Tibial artery (tissue), 4 donors: ENCODE measurements at regions not wholly inside any gene's neighbourhood (a gene's known extent, or its start where the extent isn't known, plus 50 kb on each side); places are given as distances from the start of the nearest gene placed in this dataset.

Experiments used
- DNase-seq, 2 donors: peaks; one replicate each; pipeline ENCODE4 v3.0.0-alpha.2; 2019
- H3K27ac ChIP-seq, 2 donors: fragments of 200-600 bp; sonication (generic) in 1 of 2; 1 replicate in 1 of 2; 2 replicates in 1 of 2; pipeline ENCODE4 v1.5.1; 2018 to 2019; ENCODE audit warnings: mild to moderate bottlenecking in 1 of 2
- H3K27me3 ChIP-seq, 2 donors: fragments of 200-600 bp; sonication (generic) in 1 of 2; one replicate each; pipeline versions ENCODE4 v1.5.1 to v1.6.0; 2016 to 2019
- H3K36me3 ChIP-seq, 3 donors: fragments of 200-600 bp; sonication (generic) in 2 of 3; one replicate each; pipeline ENCODE4 v1.5.1; 2016 to 2019; ENCODE audit warnings: mild to moderate bottlenecking in 2 of 3
- H3K4me1 ChIP-seq, 4 donors: fragments of 200-600 bp; sonication (generic) in 2 of 4; 1 replicate in 3 of 4; 2 replicates in 1 of 4; pipeline ENCODE4 v1.5.1; 2016 to 2019
- H3K4me3 ChIP-seq, 2 donors: fragments of 200-600 bp; sonication (generic) in 1 of 2; 1 replicate in 1 of 2; 2 replicates in 1 of 2; pipeline ENCODE4 v1.5.1; 2018 to 2019; ENCODE audit warnings: mild to moderate bottlenecking in 2 of 2
- H3K9me3 ChIP-seq, 3 donors: fragments of 200-600 bp; sonication (generic) in 1 of 3; one replicate each; pipeline ENCODE4 v1.5.1; 2016 to 2019
- intact Hi-C: fragments of 100-400 bp; cut with DNase I; formaldehyde crosslinking; loops from one replicate; pipeline ENCODE4 v1.15.0; 2023; ENCODE audit warnings: low total_unique reads
- TF ChIP-seq, protein P1 (sequence below), 2 experiments: fragments of 200-600 bp in 1 of 2; fragments of 450-650 bp in 1 of 2; IDR thresholded peaks; one replicate each; pipeline ENCODE4 v1.5.1; 2017 to 2019; ENCODE audit warnings: antibody characterized with exemption in 2 of 2, mild to moderate bottlenecking in 1 of 2, moderate library complexity in 1 of 2

DNA sequence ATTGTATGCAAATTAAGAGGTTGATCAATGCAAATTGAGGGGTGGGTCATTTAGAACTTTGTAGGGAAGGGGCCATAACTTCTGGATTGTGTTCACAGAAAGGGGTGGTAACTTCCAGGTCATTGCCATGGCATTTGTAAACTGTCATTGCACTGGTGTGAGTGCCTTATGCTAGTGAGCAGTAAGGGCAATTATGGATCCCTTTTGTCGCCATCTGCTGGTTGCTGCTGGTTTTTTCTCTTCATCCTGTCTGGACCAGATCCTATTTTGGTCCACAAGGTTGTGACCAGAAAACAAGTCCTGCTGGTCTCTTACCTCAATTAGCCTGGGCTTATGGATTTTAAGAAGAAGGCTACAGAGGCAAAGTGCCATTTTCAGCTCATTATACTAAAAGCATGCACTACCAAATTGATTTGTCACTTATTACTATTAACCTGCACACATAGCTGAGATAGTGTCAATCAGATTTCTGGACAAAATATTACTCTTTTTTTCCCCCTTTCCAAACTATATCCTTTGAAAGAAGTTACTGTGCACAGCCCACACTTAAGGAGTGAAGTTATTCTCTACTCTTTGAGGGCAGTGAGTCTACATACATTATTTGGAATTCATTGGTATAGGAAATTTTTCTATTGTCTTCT lies 196.2 kb downstream of the ZC3H11B start:
- TF ChIP-seq, protein P1, sequence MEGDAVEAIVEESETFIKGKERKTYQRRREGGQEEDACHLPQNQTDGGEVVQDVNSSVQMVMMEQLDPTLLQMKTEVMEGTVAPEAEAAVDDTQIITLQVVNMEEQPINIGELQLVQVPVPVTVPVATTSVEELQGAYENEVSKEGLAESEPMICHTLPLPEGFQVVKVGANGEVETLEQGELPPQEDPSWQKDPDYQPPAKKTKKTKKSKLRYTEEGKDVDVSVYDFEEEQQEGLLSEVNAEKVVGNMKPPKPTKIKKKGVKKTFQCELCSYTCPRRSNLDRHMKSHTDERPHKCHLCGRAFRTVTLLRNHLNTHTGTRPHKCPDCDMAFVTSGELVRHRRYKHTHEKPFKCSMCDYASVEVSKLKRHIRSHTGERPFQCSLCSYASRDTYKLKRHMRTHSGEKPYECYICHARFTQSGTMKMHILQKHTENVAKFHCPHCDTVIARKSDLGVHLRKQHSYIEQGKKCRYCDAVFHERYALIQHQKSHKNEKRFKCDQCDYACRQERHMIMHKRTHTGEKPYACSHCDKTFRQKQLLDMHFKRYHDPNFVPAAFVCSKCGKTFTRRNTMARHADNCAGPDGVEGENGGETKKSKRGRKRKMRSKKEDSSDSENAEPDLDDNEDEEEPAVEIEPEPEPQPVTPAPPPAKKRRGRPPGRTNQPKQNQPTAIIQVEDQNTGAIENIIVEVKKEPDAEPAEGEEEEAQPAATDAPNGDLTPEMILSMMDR (IDR thresholded peaks at IDR 0.05) = peak; percentile 43 to 59
- no peaks in the 10 kb centered on the region for H3K36me3 ChIP-seq
- no peaks in the 10 kb centered on the region for H3K27me3 ChIP-seq
- intact Hi-C loops = loop anchor here (10.0 kb wide), 1 partner anchor 1082 kb away; no protein-coding TSS in a partner anchor
- H3K4me1 ChIP-seq = no peaks in the 10 kb centered on the region
- no peak overlapping the region for H3K4me3 ChIP-seq
- peak in 1 of 2 donors; percentile 54 for DNase-seq
- H3K9me3 ChIP-seq = no peaks in the 10 kb centered on the region
- no peak overlapping the region for H3K27ac ChIP-seq

DNA sequence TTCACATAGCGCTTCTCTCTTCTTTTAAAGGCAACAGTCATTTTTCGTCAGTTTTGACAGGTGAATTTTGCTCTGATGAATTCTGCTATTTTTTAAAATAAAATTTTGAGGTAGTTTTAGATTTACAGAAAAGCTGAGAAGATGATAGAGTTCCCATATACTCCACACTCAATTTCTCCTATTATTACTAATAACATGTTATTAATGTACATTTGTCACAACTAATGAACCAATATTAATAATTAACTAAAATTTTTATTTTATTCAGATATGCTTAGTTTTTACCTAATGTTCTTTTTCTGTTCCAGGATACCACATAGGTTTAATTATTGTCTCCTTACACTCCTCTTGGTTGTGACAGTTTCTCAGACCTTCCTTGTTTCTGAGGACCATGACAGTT lies 197.0 kb downstream of the ZC3H11B start:
- H3K27ac ChIP-seq = no peak overlapping the region
- no peaks in the 10 kb centered on the region for H3K27me3 ChIP-seq
- H3K36me3 ChIP-seq = no peaks in the 10 kb centered on the region
- DNase-seq = no peak
- intact Hi-C loops = loop anchor here (10.0 kb wide), 1 partner anchor 1081 kb away; no protein-coding TSS in a partner anchor
- H3K9me3 ChIP-seq = no peaks in the 10 kb centered on the region
- H3K4me3 ChIP-seq = no peak overlapping the region
- TF ChIP-seq, protein P1 (IDR thresholded peaks at IDR 0.05) = no peak
- H3K4me1 ChIP-seq = no peaks in the 10 kb centered on the region

DNA sequence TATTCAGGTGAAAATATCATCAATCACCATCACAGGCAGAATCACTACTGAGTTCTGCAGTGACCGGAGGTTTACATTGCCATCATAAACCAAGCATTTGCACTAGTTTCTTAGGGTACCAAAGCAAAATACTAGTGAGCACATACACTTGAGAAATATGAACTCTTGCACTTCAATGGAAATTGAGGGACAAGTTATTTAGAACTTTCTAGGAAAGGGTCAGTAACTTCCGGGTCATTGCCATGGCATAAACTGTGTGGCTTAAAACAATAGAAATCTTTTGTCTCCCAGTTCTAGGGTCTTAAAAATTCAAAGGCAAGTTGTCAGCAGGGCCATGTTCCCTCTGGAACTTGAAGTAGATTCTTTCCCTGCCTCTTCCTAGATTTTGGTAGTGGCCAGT lies 197.5 kb downstream of the ZC3H11B start:
- TF ChIP-seq, protein P1 (IDR thresholded peaks at IDR 0.05) = no peak
- Histone ChIP-seq H3K9me3 (no peaks in the 10 kb centered on the region), H3K36me3 (no peaks in the 10 kb centered on the region), H3K27ac (no peak overlapping the region), H3K4me1 (no peaks in the 10 kb centered on the region), H3K4me3 (no peak overlapping the region), H3K27me3 (no peaks in the 10 kb centered on the region)
- no peak for DNase-seq
- intact Hi-C loops = loop anchor here (10.0 kb wide), 1 partner anchor 1081 kb away; no protein-coding TSS in a partner anchor

DNA sequence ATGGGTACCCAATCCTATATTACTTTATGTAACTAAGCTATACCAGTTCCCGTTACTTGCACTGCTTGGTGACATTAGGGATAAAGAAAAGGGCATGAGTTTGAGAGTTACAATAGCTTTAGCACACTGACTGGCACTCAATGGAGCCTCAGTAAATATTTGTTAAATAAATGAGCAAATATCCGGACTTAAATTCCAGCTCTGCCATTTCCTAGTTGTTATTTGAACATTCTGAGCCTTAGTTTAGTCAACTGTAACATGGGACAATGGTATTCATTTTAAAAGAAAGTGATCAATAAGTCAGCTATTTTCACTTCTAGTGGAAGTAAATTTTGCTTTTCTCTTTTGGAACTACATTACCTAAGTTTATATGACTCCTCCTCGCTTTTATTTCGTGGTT lies 198.7 kb downstream of the ZC3H11B start:
- Histone ChIP-seq H3K4me1 (no peaks in the 10 kb centered on the region), H3K36me3 (no peaks in the 10 kb centered on the region), H3K27me3 (no peaks in the 10 kb centered on the region), H3K9me3 (no peaks in the 10 kb centered on the region), H3K4me3 (no peak overlapping the region), H3K27ac (no peak overlapping the region)
- TF ChIP-seq, protein P1 (IDR thresholded peaks at IDR 0.05) = no peak
- intact Hi-C loops = loop anchor here (10.0 kb wide), 1 partner anchor 1079 kb away; no protein-coding TSS in a partner anchor
- no peak for DNase-seq

DNA sequence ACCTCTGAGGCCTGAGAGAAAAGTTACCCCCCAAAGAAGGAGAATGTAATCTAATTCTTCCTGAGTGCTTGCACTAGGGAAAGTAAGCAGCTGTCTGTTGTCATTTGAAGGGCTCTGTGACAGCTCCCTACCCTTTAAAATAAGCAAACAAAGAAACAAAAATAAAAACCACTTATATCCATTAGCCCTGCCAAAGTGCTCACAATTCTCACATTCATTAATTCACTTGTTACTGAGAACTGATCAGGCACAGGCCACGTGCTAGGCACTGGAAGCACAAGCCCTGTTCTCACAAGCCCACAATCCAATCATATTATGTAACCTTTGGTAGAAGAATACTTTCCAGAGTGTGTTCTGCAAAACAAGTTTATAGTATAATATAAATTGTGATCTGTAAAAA lies 199.4 kb downstream of the ZC3H11B start:
- Histone ChIP-seq H3K4me1 (no peaks in the 10 kb centered on the region), H3K27ac (no peak overlapping the region), H3K36me3 (no peaks in the 10 kb centered on the region), H3K9me3 (no peaks in the 10 kb centered on the region), H3K27me3 (no peaks in the 10 kb centered on the region), H3K4me3 (no peak overlapping the region)
- DNase-seq = no peak
- TF ChIP-seq, protein P1 (IDR thresholded peaks at IDR 0.05) = no peak
- intact Hi-C loops = loop anchor here (10.0 kb wide), 1 partner anchor 1079 kb away; no protein-coding TSS in a partner anchor
